Activated gamma-delta T cell treated with Interleukin-2 at 50 U/mL for 16 hours (primary cell): ENCODE measurements at regions not wholly inside any gene's neighbourhood (a gene's known extent, or its start where the extent isn't known, plus 50 kb on each side); places are given as distances from the start of the nearest gene placed in this dataset.
A peak's percentile ranks its signal among the peaks of the same experiment; 100 is the strongest.
"Not testable (repeated sequence)": the region's sequence is repeated elsewhere in the genome, so short reads cannot be mapped to it uniquely, and the experiment has no call there.

Experiments used
- DNase-seq: peaks from one replicate; pipeline ENCODE4 v3.0.0-alpha.2; 2020

- DNase-seq = no peak
Measured at GRCh38 chr10:2918489-2918888, 148.9 kb upstream of the PFKP start.

DNA sequence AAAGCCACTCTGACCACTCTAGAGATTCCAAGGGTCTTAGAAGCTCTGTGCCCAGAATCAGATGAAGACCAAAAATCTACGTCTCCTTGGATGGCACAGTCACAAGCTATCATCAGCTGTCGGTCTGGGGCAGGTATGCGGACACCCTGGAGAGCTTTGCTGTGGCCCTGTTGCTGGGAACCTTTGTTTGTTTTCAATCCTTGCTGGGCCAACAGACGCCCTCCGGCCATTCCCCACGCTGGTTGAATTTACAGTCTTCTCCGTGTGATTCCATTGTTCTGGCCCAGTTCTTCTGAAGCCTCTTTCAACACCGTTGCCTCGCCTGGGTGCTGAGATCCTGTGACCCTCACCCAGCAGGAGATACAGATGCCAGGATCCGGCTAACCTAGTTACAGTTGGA lies 149.4 kb upstream of the PFKP start:
- no peak for DNase-seq

DNA sequence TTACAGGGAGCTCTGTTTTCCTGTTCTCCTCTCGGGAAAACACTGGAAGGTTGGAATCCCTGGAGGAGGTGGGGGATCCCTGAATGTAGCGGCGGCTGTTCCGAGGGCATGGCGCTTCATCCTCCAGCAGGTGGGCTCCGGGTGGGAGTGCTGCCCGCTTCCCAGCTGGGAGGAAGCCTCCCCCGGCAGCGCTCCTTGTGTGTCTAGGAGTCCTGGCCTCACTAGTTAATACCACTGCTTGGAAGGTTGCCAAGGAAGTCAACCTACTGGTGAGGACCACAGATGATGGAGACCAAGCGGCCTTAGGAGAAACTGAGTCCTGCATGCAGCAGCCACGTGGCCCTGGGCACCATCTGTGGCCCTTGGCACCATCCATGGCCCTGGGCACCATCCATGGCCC lies 151.9 kb upstream of the PFKP start:
- no peak for DNase-seq

GRCh38 chr10:2914741-2915140 lies 152.6 kb upstream of the PFKP start:
- DNase-seq = no peak

- DNase-seq = no peak
Measured at GRCh38 chr10:2913474-2913873, 153.9 kb upstream of the PFKP start.

DNA sequence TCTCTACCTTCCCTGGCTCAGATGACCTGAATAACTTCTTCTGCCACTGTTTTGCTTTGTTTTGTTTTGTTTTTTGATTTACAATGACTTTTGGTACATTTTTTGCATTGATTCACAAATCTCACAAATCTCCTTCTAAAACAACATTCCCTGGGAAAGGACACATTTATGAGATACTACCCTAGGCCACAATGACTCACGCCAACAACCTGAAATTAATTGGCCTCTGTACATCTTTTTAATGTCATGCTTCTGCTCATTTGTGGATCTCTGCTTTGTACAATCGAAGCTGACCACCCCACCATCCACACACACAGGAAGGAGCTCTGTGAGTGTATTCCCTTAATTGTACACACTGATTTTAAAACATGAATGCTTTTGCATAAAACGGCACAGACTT lies 156.7 kb upstream of the PFKP start:
- no peak for DNase-seq

DNA sequence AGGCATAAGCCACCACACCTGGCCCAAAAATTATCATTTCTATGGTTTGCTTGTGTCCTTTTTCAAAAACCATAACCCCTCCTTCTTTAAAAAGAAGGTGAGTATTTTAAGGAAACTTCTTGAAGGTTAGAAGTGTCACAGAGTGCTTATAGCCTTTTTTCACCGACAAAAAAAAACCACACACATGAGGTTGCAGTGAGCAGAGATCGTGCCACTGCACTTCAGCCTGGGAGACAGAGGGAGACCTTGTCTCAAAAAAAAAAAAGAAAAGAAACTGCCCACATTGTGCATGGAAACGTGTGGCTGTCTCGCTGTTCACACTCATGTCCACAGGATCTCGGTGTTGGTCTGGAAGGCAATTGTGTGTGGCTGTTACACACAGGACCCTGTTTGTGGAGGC lies 157.4 kb upstream of the PFKP start:
- no peak for DNase-seq

DNA sequence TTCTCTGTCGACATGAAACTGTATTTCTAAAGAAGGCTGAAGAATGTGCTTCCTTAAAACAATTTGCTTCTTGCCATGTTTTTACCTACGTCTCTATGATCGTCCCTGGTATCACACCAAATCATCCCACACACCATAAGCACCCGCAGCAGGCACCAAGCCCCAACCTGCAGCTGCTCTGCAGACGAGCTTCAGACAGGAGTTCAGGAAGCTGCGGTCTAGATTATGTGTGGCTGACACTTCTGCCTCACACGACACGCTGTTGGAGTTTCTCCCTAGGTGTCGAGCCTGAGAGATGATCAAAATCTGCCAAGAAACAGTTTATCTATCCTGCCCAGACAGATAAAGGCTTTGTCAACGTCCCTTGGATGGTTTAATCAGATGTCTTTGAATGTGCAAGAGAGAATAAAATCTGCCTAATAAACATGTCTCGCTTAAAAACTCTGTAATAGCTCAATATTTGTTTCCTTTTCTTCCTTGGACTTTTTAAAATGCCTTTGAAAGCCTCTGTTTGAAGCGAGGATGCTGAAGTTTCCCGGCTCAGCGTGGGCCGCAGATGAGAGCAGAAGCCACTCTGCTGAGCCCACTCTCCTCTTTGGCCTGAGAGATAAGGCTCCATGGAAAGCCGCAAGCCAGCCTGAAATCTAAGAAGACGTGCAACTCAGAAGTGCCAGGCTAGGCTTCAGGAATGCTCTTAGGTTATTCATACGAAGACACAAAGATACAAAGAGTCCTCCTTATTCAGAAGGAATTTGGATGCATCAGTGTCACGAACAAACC lies 158.3 kb upstream of the PFKP start:
- DNase-seq = peak; percentile 7

GRCh38 chr10:2906974-2907373 lies 160.4 kb upstream of the PFKP start:
- no peak for DNase-seq

- no peak for DNase-seq
Measured at GRCh38 chr10:2905851-2906250, 161.5 kb upstream of the PFKP start.

DNA sequence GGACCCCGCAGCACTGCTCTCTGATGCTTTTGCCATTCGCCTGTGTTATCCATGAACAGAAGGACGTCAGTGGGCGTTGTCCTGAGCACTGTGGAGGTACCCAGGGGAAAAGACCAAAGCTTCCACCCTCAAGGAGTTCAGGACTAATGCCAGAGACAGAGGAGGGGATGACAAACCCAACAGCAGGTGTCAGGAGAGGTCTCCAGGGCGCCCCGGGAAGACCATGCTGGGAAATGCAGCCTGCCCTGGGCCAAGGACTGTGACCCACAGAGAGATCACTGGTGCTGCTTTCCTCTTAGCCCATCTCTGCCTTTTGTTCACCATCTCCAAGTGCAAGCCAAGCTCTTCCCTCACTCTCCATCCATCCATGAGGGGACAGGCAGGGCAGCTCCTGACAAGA lies 166.8 kb upstream of the PFKP start:
- DNase-seq = no peak

DNA sequence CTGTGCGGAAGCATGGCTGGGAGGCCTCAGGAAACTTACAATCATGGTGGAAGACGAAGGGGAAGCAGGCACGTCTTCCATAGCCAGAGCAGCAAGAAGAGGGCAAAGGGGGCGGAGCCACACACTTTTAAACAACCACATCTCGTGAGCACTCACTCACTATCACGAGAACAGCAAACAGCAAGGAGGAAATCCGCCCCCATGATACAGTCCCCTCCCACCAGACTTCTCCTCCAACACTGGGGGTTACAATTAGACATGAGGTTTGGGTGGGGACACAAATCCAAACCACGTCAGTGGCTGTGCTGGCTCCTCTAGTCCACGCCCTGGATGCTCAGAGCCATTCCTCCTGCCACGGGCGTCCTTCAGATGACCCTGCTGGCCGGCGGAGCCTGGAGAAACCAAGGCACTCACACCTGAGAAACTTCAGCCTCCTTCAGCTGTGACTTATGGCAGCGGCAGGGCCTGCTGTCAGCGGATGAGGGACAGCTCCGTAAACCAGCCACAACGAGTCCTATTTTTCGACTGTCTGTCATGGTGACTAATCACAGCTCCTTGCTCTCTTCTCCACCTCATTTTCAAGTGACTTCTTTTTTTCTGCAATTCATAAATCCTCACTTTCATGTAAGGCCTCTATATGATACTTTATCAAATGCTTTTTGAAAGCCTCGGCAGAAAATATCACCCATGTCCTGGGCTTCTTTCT lies 167.9 kb upstream of the PFKP start:
- no peak for DNase-seq

DNA sequence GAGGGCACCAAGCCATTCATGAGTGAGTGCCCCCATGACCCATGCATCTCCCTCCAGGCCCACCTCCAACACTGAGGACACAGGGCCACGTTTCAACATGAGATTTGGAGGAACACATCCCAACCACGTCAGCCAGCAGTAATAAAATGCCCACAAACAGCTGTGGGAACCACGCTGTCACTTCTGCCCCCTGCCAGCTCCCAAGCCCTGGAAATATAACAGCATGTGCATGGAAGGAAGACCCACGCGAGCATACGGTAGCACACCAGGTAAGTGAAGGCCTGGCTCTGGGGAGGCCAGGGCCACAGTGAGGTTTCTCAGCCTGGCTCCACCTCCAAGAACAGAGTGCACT lies 168.9 kb upstream of the PFKP start:
- DNase-seq = no peak

GRCh38 chr10:2897619-2898508 lies 169.5 kb upstream of the PFKP start:
- DNase-seq = no peak

- not testable (repeated sequence) for DNase-seq
Measured at GRCh38 chr10:2896334-2896733, 171.0 kb upstream of the PFKP start.

GRCh38 chr10:2895594-2896196 lies 171.7 kb upstream of the PFKP start:
- DNase-seq = no peak

GRCh38 chr10:2893991-2894390 lies 173.4 kb upstream of the PFKP start:
- no peak for DNase-seq

DNA sequence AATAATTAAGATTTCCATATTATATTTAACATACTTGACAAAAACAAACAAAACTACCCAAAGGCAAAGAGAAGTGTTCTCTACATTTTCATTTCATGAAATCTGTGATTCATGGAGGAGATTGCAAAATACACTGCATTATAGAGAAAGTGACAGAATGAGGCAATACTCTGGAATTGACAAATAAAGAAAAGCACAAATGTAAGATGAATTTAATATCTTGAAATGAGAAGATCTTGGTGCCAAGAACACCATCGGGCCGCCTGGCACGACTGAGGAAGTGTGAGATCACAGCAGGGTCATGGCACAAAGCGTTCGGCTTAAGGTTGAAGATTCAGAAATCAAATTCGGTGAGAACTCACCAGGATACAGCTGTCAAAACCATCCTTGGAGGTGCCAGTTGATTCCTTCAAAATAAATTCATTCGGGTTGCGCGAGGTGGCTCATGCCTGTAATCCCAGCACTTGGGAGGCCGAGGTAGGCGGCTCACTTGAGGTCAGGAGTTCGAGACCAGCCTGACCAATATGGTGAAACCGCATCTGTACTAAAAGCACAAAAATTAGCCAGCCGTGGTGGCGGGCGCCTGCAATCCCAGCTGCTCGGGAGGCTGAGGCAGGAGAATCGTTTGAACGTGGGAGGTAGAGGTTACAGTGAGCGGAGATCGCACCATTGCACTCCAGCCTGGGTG lies 174.0 kb upstream of the PFKP start:
- DNase-seq = no peak

GRCh38 chr10:2891770-2892124 lies 175.6 kb upstream of the PFKP start:
- no peak for DNase-seq

DNA sequence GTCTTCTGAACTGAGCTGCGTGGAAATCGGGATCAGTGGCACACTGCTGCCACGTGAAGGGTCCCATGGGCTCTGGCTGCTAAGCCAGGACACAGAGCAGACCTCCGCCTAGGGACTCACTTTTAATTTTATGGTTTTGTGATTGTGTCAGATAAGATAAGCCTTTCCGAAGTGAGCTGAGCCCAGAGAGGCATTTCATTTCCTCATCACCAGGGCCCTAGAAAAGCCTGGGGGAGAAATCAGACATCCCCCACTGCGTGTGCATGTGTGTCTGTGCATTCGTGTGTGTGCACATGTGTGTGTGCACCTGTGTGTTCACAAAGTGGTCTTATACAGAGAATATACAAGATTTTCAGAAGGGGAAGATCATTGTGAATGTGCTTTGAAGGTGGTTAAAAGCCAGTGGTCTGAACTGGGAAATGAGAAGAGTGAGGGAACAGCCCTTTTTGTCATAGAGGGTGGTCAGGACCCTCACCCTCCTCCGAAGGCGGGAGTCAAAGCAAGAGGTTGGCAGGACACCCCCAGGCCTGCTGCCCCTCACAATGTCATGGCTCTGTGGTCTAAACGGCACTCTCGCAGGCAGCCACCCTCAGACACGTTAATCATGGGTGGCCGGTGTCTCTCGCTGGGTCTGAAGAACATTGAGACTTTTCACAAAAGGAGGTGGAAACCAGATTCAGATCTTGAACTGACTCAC lies 176.1 kb upstream of the PFKP start:
- DNase-seq = no peak

DNA sequence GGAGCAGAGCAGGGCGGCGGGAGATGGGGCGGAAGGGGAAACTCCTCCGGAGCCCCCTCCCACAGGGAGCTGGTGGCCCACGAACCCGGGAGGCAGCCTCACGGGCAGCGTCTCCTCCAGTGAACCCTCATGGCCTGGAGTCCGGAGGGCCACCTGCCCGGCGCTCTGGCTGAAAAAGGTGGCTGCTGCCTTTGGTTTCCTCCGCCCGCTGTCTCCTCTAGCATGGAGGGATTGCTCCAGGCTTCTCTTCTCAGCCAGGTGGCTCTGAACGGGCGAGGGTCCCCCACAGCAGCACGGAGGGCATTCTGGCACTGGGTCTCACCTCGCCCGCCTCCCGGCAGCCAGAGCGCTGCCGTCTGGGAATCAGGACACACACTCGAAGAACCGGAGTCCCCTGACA lies 177.3 kb upstream of the PFKP start:
- no peak for DNase-seq

GRCh38 chr10:2888403-2889004 lies 178.8 kb upstream of the PFKP start:
- no peak for DNase-seq
